H1 (cell line): ENCODE measurements at regions not wholly inside any gene's neighbourhood (a gene's known extent, or its start where the extent isn't known, plus 50 kb on each side); places are given as distances from the start of the nearest gene placed in this dataset.

Experiments
- CTCF ChIA-PET: fragments of 300-600 bp; sonication (Branson Sonifier 250); formaldehyde crosslinking; loops from one replicate; lab custom pipeline; 2021; ENCODE audit not compliant: partially characterized antibody; lab: Charles Lee
- POLR2A ChIA-PET: fragments of 300-600 bp; sonication (Branson Sonifier 250); formaldehyde crosslinking; loops from one replicate; lab custom pipeline; 2021; ENCODE audit warnings: inconsistent platforms; ENCODE audit not compliant: partially characterized antibody; lab: Charles Lee
- DNase-seq, 2 experiments: peaks; one replicate each; pipeline versions ENCODE4 v3.0.0 to v3.0.0-alpha.2; 2010 to 2022; ENCODE audit warnings: low spot score in 2 of 2, low read depth in 1 of 2, mixed read lengths in 1 of 2
- FAIRE-seq: peaks from 2 replicates; lab custom pipeline; 2011; peaks lifted over from hg19 to GRCh38; lab: Jason Lieb, UNC
- H2AFZ ChIP-seq: 2 replicates; pipeline ENCODE4 v1.8.1; 2012; ENCODE audit warnings: low read length, inconsistent platforms
- H2AK5ac ChIP-seq: 2 replicates; pipeline ENCODE4 v1.6.1; 2013; ENCODE audit warnings: low read depth, low read length
- H2BK120ac ChIP-seq: replicated peaks from 2 replicates; pipeline ENCODE3; 2013; ENCODE audit warnings: low read depth, low read length, inconsistent platforms
- H2BK12ac ChIP-seq: 2 replicates; pipeline ENCODE4 v1.6.1; 2013; ENCODE audit warnings: low read depth, low read length
- H2BK15ac ChIP-seq: 2 replicates; pipeline ENCODE4 v1.6.1; 2013; ENCODE audit warnings: low read length
- H2BK20ac ChIP-seq: 2 replicates; pipeline ENCODE4 v1.6.1; 2013; ENCODE audit warnings: low read length
- H2BK5ac ChIP-seq: 2 replicates; pipeline ENCODE4 v1.6.1; 2013; ENCODE audit warnings: low read depth, low read length
- H3K14ac ChIP-seq: 2 replicates; pipeline ENCODE4 v1.6.1; 2013; ENCODE audit warnings: inconsistent platforms; ENCODE audit not compliant: insufficient read length
- H3K18ac ChIP-seq: 2 replicates; pipeline ENCODE4 v1.6.1; 2013; ENCODE audit warnings: low read length; ENCODE audit errors: extremely low read depth
- H3K23ac ChIP-seq: 2 replicates; pipeline ENCODE4 v1.6.1; 2013; ENCODE audit warnings: inconsistent platforms; ENCODE audit not compliant: insufficient read length
- H3K23me2 ChIP-seq: 2 replicates; pipeline ENCODE4 v1.6.1; 2013; ENCODE audit warnings: low read depth, low read length
- H3K27ac ChIP-seq: 2 replicates; pipeline ENCODE4 v1.6.1; 2011; ENCODE audit warnings: low read depth, low read length, inconsistent platforms
- H3K27me3 ChIP-seq, 4 experiments: replicated peaks in 1 of 4; 1 replicate in 1 of 4; 2 replicates in 3 of 4; pipeline versions ENCODE4 v1.6.1 to v1.8.1; 2011 to 2013; ENCODE audit warnings: low read length in 3 of 4, mild to moderate bottlenecking in 3 of 4, inconsistent platforms in 2 of 4, mixed read lengths in 2 of 4, moderate library complexity in 1 of 4; ENCODE audit not compliant: control insufficient read depth in 3 of 4, insufficient read depth in 3 of 4; ENCODE audit errors: extremely low read depth in 1 of 4
- H3K36me3 ChIP-seq, 4 experiments: 2 replicates each; pipeline versions ENCODE4 v1.6.1 to v1.8.1; 2011 to 2013; ENCODE audit warnings: mild to moderate bottlenecking in 4 of 4, low read length in 3 of 4, moderate library complexity in 2 of 4, control low read depth in 1 of 4, inconsistent platforms in 1 of 4; ENCODE audit not compliant: insufficient read depth in 4 of 4, control insufficient read depth in 2 of 4
- H3K4ac ChIP-seq: replicated peaks from 2 replicates; pipeline ENCODE3; 2013; ENCODE audit warnings: low read length, low read depth, mixed read lengths, inconsistent platforms; ENCODE audit not compliant: insufficient read length
- H3K4me1 ChIP-seq, 4 experiments: replicated peaks in 1 of 4; 1 replicate in 1 of 4; 2 replicates in 3 of 4; pipeline versions ENCODE4 v1.6.1 to v1.8.1; 2011 to 2013; ENCODE audit warnings: low read length in 3 of 4, inconsistent platforms in 2 of 4, mixed read lengths in 1 of 4; ENCODE audit not compliant: insufficient read depth in 4 of 4, control insufficient read depth in 3 of 4
- H3K4me2 ChIP-seq, 2 experiments: 2 replicates each; pipeline versions ENCODE4 v1.6.1 to v1.8.1; 2011 to 2013; ENCODE audit warnings: low read depth in 2 of 2, low read length in 2 of 2, control low read depth in 1 of 2, inconsistent platforms in 1 of 2, mild to moderate bottlenecking in 1 of 2; ENCODE audit not compliant: insufficient read depth in 1 of 2
- H3K4me3 ChIP-seq, 4 experiments: fragments of 200-600, 300-600 bp in 1 of 4; sonication (generic), shearing (Covaris generic), sonication (Bioruptor Twin) in 1 of 4; 2 replicates each; pipeline versions ENCODE4 v1.5.1 to v1.8.1; 2011 to 2016; ENCODE audit warnings: low read length in 4 of 4, low read depth in 3 of 4, control low read depth in 2 of 4, inconsistent platforms in 2 of 4, mild to moderate bottlenecking in 2 of 4, mixed read lengths in 1 of 4, moderate library complexity in 1 of 4; ENCODE audit not compliant: insufficient read depth in 2 of 4; ENCODE audit errors: extremely low read depth in 1 of 4
- H3K56ac ChIP-seq: replicated peaks from 2 replicates; pipeline ENCODE3; 2013; ENCODE audit warnings: low read depth, mild to moderate bottlenecking, mixed read lengths, low read length, inconsistent platforms; ENCODE audit not compliant: insufficient read length
- H3K79me1 ChIP-seq: 2 replicates; pipeline ENCODE4 v1.6.1; 2013; ENCODE audit warnings: low read depth, low read length, control low read depth
- H3K79me2 ChIP-seq, 2 experiments: 2 replicates each; pipeline versions ENCODE4 v1.6.1 to v1.8.1; 2012 to 2013; ENCODE audit warnings: low read length in 2 of 2, mild to moderate bottlenecking in 2 of 2, inconsistent platforms in 1 of 2; ENCODE audit not compliant: insufficient read depth in 2 of 2, control insufficient read depth in 1 of 2
- H3K9ac ChIP-seq, 4 experiments: replicated peaks in 1 of 4; 1 replicate in 1 of 4; 2 replicates in 3 of 4; pipeline versions ENCODE4 v1.6.1 to v1.8.1; 2011 to 2013; ENCODE audit warnings: low read depth in 3 of 4, low read length in 3 of 4, control low read depth in 2 of 4, mild to moderate bottlenecking in 2 of 4, moderate library complexity in 2 of 4, inconsistent platforms in 1 of 4; ENCODE audit errors: extremely low read depth in 1 of 4
- H3K9me3 ChIP-seq, 2 experiments: 2 replicates each; pipeline versions ENCODE4 v1.6.1 to v1.8.1; 2012 to 2013; ENCODE audit warnings: mild to moderate bottlenecking in 2 of 2, moderate library complexity in 2 of 2, control low read depth in 1 of 2, inconsistent platforms in 1 of 2, low read depth in 1 of 2, low read length in 1 of 2, mixed read lengths in 1 of 2; ENCODE audit not compliant: insufficient read depth in 2 of 2
- H4K20me1 ChIP-seq, 2 experiments: replicated peaks in 1 of 2; 2 replicates each; pipeline versions ENCODE3 to v1.8.1; 2011 to 2013; ENCODE audit warnings: inconsistent platforms in 2 of 2, low read length in 2 of 2, mild to moderate bottlenecking in 1 of 2; ENCODE audit not compliant: insufficient read depth in 2 of 2, control insufficient read depth in 1 of 2
- H4K5ac ChIP-seq: 2 replicates; pipeline ENCODE4 v1.6.1; 2013; ENCODE audit warnings: low read length, low read depth, mixed read lengths, inconsistent platforms; ENCODE audit not compliant: insufficient read length
- H4K8ac ChIP-seq: 2 replicates; pipeline ENCODE4 v1.8.0; 2013; ENCODE audit warnings: mild to moderate bottlenecking, moderate library complexity, low read length, inconsistent platforms; ENCODE audit not compliant: insufficient read depth; ENCODE audit errors: extremely low read depth
- H4K91ac ChIP-seq: replicated peaks from 2 replicates; pipeline ENCODE3; 2013; ENCODE audit warnings: low read length, mixed read lengths, inconsistent platforms; ENCODE audit not compliant: insufficient read length
- CBX5 ChIP-seq: fragments of 300-800, 300-1000 bp; sonication (generic); IDR thresholded peaks from 2 replicates; pipeline ENCODE4 v1.7.1; 2016; ENCODE audit warnings: antibody characterized with exemption, low read length, low read depth
- CEBPB ChIP-seq: IDR thresholded peaks from 2 replicates; pipeline ENCODE4 v1.6.1; 2012; ENCODE audit warnings: low read depth, low read length
- CHD2 ChIP-seq: IDR thresholded peaks from 2 replicates; pipeline ENCODE4 v1.6.1; 2012; ENCODE audit warnings: low read length, improper control_type of control experiment
- CREB1 ChIP-seq: IDR thresholded peaks from 2 replicates; pipeline ENCODE4 v1.6.1; 2012; ENCODE audit warnings: inconsistent platforms
- E2F6 ChIP-seq: IDR thresholded peaks from 2 replicates; pipeline ENCODE4 v1.6.1; 2012; ENCODE audit warnings: inconsistent platforms
- EP300 ChIP-seq, 2 experiments: IDR thresholded peaks; 1 replicate in 1 of 2; 2 replicates in 1 of 2; pipeline ENCODE4 v1.6.1; 2011 to 2012; ENCODE audit warnings: low read depth in 2 of 2, low read length in 2 of 2, mild to moderate bottlenecking in 2 of 2, borderline replicate concordance in 1 of 2, inconsistent platforms in 1 of 2, moderate library complexity in 1 of 2
- GTF2F1 ChIP-seq: IDR thresholded peaks from 2 replicates; pipeline ENCODE4 v1.6.1; 2012; ENCODE audit warnings: low read depth, low read length, improper control_type of control experiment, borderline replicate concordance
- KDM1A ChIP-seq: fragments of 200-600, 300-600 bp; sonication (generic); IDR thresholded peaks from 2 replicates; pipeline ENCODE4 v1.7.1; 2016; ENCODE audit warnings: mild to moderate bottlenecking, low read length, borderline replicate concordance
- POLR2A ChIP-seq, 2 experiments: IDR thresholded peaks; 1 replicate in 1 of 2; 2 replicates in 1 of 2; pipeline ENCODE4 v1.6.1; 2011; ENCODE audit warnings: low read depth in 2 of 2, low read length in 2 of 2, mild to moderate bottlenecking in 2 of 2; ENCODE audit errors: control extremely low read depth in 1 of 2
- POLR2AphosphoS5 ChIP-seq: IDR thresholded peaks from 2 replicates; pipeline ENCODE4 v1.6.1; 2011; ENCODE audit warnings: low read depth, low read length
- RAD21 ChIP-seq, 2 experiments: IDR thresholded peaks in 1 of 2; conservative IDR thresholded peaks in 1 of 2; 2 replicates each; pipeline ENCODE4 v1.6.1; 2011; ENCODE audit warnings: low read depth in 2 of 2, low read length in 2 of 2, improper control_type of control experiment in 1 of 2, inconsistent platforms in 1 of 2, mild to moderate bottlenecking in 1 of 2, moderate library complexity in 1 of 2
- SAP30 ChIP-seq: fragments of 300-600 bp; sonication (generic); IDR thresholded peaks from 2 replicates; pipeline ENCODE4 v1.7.1; 2012; ENCODE audit warnings: low read length, moderate library complexity, mild to moderate bottlenecking, inconsistent platforms; ENCODE audit not compliant: insufficient read depth, insufficient replicate concordance
- SIN3A ChIP-seq, 2 experiments: IDR thresholded peaks in 1 of 2; conservative IDR thresholded peaks in 1 of 2; 2 replicates each; pipeline ENCODE4 v1.6.1; 2011 to 2012; ENCODE audit warnings: low read length in 2 of 2, improper control_type of control experiment in 1 of 2, low read depth in 1 of 2, mild to moderate bottlenecking in 1 of 2
- TAF1 ChIP-seq: IDR thresholded peaks from 2 replicates; pipeline ENCODE4 v1.6.1; 2011; ENCODE audit warnings: mild to moderate bottlenecking, low read depth, low read length
- WGBS, 2 experiments: shearing (Covaris generic) in 1 of 2; methylation state at CpG; one replicate each; pipeline versions ENCODE4 v1.1.6 to v1.1.7; 2013 to 2015; ENCODE audit warnings: low lambda C conversion rate in 2 of 2, mixed read lengths in 2 of 2, inconsistent platforms in 1 of 2, low coverage in 1 of 2, missing lambda C conversion rate in 1 of 2; ENCODE audit not compliant: insufficient replicate concordance in 2 of 2, insufficient coverage in 1 of 2, insufficient read length in 1 of 2; ENCODE audit errors: extremely low coverage in 1 of 2, missing lambda C conversion rate in 1 of 2; 5-methylcytosine and 5-hydroxymethylcytosine counted together

GRCh38 chr4:85393201-85393600 lies 81.7 kb upstream of the ARHGAP24 start:
- Histone ChIP-seq H3K9ac (no peak overlapping the region), H4K8ac (no peak overlapping the region), H3K56ac (no peak overlapping the region), H3K23me2 (no peaks in the 10 kb centered on the region), H2AK5ac (no peak overlapping the region), H3K4me2 (no peak overlapping the region), H3K9me3 (no peaks in the 10 kb centered on the region), H2BK15ac (no peak overlapping the region), H2BK20ac (no peak overlapping the region), H3K18ac (no peak overlapping the region), H4K91ac (no peak overlapping the region), H3K4me3 (no peak overlapping the region), H4K20me1 (no peaks in the 10 kb centered on the region), H3K4me1 (no peaks in the 10 kb centered on the region), H2AFZ (no peak overlapping the region), H3K27me3 (no peaks in the 10 kb centered on the region), H3K4ac (no peak overlapping the region), H3K23ac (no peak overlapping the region), H2BK120ac (no peak overlapping the region), H2BK12ac (no peak overlapping the region), H3K27ac (no peak overlapping the region), H3K79me2 (no peaks in the 10 kb centered on the region), H3K36me3 (no peaks in the 10 kb centered on the region), H3K79me1 (no peaks in the 10 kb centered on the region), H3K14ac (no peak overlapping the region), H4K5ac (no peak overlapping the region), H2BK5ac (no peak overlapping the region)
- no peak for DNase-seq
- WGBS, 2 experiments: 95% methylated on average over 3 of the region's 3 CpGs; no CpG with 5 or more reads in 1 of the 2 experiments
- FAIRE-seq: no peak
- TF ChIP-seq POLR2AphosphoS5 (no peak), EP300 (IDR thresholded peaks at IDR 0.05; ENCODE audit: borderline replicate concordance in 1 of 2, low read depth in 2 of 2, low read length in 2 of 2) (no peak), SAP30 (no peak), GTF2F1 (no peak), CEBPB (no peak), POLR2A (IDR thresholded peaks at IDR 0.05; ENCODE audit: control extremely low read depth in 1 of 2, low read depth in 2 of 2, low read length in 2 of 2) (no peak), RAD21 (IDR thresholded peaks at IDR 0.05 in 1 of 2, conservative IDR thresholded peaks at IDR 0.05 in 1 of 2; ENCODE audit: low read depth in 2 of 2, low read length in 2 of 2) (no peak), CREB1 (no peak), E2F6 (no peak), TAF1 (no peak), CBX5 (no peak), KDM1A (no peak), SIN3A (conservative IDR thresholded peaks at IDR 0.05 in 1 of 2, IDR thresholded peaks at IDR 0.05 in 1 of 2; ENCODE audit: low read depth in 1 of 2, low read length in 2 of 2) (no peak), CHD2 (no peak)
- ChIA-PET POLR2A (no interaction called here), CTCF (no interaction called here)
